Stimulated activated CD4-positive, alpha-beta T cell treated with anti-CD3 and anti-CD28 coated beads, TNF-alpha, amount 100 ng/mL, for 48 hours (primary cell): ENCODE measurements at regions not wholly inside any gene's neighbourhood (a gene's known extent, or its start where the extent isn't known, plus 50 kb on each side); places are given as distances from the start of the nearest gene placed in this dataset.

Source experiments
- DNase-seq, 3 donors: peaks; one replicate each; pipeline ENCODE4 v3.0.0-alpha.2; 2020; ENCODE audit warnings: low read depth in 3 of 3

DNA sequence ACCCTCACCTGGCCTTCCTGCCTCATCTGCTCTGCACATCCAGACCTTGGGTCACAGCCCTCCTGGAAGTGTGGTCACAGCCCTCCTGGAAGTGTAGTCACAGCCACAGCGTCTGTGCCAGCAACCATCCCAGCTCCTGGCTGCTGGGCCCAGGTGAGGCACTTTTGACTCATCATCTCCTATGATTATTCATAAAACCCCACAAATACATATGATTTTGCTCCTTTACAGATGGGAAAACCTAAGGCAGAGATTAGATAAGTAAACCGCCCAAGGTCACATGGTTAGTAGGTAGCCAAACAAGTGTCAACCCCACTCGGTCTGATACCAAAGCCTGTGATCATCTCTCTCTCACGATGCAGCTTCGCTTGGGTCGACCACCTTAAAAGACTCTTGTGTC is 94.3 kb downstream of the PRLHR start:
- DNase-seq = no peak

DNA sequence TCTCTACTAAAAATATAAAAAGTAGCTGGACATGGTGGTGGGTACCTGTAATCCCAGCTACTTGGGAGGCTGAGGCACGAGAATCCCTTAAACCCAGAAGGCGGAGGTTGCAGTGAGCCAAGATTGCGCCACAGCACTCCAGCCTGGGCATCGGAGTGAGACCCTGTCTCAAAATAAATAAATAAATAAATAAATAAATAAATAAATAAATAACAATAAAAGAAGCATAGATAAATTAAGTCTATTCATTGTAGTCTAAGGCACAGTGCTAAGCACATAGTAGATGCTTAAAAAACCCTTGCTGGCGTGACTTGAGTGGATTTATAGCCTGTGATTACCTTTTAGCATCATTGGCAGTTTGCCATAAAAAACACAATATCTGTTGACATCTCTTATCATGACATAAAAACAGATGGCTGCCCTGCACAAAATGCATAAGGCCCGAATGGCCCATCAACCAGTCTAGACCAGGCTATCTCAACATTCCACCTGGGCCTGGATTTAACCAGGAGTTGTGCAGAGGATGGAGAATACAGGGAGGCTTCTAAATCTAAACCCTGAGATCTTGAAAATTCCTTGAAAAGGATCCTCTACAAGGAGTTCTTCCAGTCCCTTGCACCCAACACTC is 94.9 kb downstream of the PRLHR start:
- DNase-seq = no peak

DNA sequence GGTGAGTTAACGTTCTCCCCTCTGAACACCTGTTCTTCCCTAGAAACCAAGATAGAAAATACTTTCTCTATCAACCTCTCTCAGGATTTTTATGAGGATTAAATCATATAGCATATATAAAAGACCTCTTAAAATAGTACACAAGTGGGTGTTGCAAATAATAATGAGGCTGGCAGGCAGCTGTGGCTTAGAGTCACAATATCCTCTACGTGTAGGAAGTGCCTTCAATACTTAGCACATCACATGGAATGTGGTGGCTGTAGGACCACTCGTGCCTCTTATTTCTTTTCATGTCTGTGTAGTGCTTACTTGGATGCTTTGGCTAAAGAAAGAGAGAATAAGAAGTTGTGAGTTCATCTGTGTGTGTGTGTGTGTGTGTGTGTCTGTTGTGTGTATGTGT is 96.3 kb downstream of the PRLHR start:
- no peak for DNase-seq

DNA sequence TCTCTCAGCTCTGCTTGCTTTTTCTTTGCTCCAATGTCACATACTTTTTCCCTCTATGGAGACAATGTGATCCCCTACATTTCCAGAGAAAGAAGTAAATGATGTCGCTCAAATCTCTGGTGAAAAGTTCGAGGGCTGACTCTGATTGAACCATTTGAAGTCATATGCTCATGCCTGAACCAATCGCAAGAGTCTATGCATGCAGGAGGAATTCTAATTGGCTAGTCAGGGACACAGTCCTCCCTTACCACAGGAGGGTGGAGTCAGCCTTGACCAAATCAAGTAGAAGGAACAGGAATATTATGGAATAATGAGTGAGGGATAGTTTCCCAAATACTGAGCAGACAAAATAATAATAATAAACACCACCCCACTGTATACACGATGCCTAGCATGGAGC is 96.8 kb downstream of the PRLHR start:
- DNase-seq = no peak

DNA sequence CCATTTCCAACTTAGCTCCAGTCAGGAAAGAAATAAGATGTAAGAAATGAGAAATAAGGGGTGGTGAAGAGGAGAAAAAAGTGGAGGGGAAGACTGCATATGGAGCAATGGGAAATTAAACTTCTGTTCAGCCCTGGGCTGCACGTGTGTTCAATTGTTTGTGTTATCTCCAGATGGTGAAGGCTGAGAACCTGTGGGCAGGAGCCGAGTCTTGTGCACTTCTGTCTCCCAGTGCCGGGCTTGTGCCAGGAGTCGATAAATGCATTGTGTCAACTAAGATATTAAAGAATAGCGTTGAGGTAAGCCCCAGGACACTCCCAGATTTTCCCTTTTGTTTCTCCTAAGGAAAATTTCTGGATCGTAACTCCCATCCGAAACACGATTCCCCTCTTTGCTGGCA is 98.2 kb downstream of the PRLHR start:
- no peak for DNase-seq

DNA sequence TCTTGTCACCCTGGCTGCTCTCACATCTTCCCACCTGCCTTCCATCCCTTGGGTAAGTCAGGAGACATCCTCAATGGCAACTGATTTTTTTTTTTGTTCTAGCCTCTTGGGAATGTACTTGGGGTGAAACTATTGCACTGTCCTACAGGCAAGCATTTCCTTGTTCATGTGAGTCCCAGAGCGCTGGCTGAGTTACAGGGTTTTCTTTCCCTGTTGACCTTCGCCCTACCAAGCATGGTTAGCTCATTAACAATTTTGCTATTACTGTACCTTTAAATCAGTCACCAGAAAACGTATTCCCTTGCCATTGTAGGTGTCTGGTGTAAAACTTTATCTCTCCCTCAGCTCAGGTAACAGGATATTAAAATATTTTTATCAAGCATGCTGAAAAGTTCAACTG is 98.9 kb downstream of the PRLHR start:
- no peak for DNase-seq

DNA sequence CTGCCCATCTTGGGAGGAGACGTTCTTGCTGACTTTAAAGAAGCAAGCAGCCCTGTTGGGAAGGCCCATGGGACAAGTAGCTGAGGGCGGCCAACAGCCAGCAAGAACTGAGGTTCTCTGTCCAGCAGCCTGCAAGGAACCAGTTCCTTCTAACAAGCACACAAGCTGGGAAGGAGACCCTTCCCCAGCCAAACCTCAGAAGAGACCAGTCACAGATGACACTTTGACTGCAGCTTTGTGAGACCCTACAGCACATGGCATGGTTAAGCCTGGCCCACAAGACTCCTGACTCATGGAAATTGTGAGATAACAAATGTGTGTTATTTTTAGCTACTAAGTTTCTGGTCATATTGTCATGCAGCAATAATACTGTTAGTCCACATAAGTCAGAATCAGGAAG is 99.9 kb downstream of the PRLHR start:
- DNase-seq = no peak

DNA sequence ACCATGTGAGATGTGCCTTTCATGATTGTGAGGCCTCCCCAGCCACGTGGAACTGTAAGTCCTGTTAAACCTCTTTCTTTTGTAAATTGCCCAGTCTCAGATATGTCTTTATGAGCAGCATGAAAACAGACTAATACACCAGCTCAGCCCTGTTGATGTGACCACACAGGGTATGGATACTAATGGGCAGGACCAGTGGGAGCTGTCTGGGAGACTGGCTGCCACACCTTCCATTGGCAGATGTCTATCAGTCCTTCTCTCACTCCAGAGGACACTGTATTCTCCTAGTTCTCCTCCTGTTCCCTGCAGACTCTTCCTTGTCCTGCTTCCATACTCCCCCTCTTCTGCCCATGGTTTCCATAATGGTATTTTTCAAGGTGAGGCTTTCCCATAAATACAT is 104.4 kb downstream of the PRLHR start:
- DNase-seq = no peak

DNA sequence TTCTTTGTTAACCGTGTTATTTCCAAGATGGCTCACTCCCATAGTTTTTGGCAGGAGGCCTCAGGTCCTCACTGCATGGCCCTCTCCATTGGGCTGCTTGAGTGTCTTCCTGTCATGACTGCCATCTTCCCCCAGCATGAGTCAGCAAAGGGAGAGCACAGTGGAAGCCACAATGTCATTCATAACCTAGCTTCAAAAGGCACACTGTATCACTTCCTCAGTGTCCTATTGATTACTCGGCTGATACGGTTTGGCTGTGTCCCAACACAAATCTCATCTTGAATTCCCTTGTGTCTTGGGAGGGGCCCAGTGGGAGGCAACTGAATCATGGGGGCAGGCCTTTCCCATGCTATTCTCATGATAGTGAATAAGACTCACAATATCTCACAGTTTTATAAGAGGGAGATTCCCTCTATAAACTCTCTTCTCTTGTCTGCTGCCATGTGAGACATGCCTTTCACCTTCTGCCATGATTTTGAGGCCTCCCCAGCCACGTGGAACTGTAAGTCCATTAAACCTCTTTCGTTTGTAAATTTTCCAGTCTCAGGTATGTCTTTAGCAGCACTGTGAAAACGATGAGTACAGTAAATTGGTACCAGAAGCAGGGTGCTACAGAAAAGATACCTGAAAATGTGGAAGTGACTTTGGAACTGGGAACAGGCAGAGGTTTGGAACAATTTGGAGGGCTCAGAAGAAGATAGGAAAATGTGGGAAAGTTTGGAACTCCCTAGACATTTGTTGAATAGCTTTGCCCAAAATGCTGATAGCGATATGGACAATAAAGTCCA is 106.5 kb downstream of the PRLHR start:
- no peak for DNase-seq

DNA sequence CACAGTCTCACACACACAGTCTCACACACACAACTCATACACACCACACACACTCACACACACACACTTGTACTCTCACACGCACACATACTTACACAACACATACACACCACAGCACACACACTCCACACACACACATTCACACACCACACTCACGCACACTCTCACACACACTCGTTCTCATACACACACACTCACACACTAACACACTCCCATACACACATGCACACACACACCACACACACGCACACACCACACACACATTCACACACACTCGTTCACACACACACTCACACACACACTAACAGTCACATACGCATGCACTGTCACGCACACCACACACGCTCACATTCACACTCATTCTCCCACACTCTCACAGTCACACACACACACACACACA is 109.8 kb downstream of the PRLHR start:
- DNase-seq = no peak

DNA sequence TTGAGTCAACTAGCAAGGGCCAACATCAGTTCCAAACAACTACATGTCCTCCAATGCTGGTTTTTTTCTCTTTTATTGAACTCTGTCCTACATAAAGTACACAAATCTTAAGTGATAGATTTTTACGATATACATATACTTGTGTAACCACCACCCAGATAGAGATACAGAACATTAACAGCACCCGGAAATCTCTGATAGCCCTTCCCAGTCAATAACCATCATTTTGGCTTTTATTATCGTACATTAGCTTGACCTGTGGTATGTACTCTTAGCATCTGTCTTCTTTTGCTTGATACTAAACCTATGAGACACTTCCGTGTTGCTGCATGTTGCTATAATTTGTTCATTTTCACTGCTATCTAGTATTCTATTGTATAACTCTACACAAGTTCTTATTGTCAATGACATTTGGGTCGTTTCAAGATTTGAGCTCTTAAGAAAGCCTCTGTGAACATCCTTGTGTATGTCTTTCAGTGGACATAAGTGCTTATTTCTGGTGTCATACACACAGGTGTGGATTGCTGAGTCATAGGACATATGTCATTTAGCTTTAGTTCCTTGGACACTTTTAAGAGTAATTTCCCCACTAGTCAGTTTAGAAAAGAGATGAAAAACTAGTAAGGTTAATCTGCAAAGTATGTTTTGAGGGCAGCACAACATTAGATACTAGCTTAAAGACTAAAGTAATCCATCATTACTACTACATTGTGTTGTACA is 111.1 kb downstream of the PRLHR start:
- DNase-seq = no peak

DNA sequence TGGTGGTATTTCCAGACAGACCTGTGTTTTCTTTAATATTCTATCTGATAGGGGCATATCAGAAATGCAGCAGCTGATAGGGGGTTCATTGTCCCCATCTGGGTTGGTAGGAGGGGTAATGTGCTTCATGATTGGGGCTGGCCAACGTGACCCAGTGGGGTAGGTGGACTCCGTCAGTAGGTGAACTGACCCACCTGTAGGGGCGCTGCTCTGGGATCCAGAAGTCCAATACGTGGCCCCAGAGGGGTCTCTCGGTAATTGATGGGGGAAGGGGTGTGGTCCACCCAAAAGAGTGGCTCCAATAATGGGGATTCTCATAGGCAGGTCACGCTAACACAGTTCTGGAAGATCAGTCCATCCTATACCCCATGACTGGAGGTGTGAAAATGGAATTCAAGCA is 112.0 kb downstream of the PRLHR start:
- no peak for DNase-seq

DNA sequence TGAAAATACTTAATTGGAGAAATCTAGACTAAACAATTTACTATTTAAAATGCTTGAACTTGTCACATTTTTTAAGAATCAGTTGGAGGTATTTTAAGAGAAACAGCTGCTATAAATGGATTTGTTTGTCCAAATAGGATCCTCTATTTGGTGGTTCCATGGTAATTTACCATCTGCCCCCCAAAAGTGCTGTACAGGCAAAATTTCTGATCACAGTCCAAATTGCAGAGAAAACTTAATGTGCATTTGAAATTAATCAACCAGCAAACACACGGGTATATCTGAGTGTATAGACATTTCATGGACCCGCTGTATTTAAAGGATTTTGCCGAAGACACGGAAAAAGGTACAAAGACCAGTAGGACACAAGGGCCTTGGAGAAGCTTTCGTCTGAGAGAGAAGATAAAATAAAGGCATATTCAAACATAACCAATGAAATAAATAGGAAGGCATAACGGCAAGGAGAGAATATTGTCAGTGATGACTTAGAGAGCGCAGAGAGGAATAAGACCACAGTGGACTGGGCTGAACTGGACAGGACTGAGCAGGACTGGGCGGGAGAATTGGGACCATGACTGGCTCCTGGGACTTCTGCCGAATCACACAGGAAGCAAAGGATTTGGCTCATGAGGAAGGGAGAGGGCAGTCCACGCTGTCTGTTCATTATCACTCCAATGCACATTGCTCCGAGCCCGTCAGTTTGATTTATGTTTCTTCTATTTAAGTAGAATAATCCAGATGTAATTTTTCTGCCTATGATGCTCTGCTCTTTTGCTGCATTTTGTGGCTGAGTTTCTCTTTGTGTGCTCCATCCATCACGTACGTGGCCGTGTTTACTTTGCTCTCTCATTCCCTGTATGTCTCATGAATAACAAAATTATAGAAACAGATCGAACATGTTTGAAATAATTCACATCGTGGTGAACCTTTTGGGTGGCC is 112.8 kb downstream of the PRLHR start:
- DNase-seq = no peak

DNA sequence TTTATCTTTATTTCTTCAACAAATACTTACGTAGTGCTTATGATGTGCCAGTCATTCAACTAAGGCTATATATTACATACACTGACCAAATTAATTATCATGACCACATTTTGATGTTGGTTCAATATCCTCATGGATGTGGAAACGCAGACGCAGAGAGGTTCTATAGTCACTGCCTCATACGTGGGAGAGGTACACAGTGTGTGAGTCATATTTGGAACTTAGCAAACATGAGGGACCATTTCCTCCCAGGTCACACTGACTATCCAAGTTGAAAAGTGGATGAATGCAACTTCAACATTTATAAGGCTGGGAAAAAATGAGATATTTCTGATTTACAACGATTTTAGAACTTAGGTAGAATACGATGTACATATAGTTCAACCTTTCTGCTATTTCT is 113.6 kb downstream of the PRLHR start:
- DNase-seq = no peak

DNA sequence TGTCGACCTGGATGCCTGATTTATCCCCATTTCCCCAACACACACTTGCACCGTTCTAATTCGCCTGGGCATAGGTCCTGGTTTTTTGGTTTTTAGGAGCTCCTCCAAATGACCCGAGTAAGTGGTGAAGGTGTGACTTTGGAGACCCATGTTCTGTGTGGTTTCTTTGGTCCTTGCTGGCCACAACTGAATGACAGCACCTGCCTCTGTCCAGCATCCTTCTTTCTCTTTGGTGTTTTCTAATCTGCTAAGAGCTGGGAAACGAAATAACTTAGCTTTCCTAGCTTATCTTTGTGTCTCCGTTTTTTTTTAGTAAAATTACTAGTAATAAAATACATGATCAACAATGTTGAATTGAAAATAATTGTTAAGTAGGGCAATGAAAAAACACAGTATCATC is 120.2 kb downstream of the PRLHR start:
- no peak for DNase-seq

DNA sequence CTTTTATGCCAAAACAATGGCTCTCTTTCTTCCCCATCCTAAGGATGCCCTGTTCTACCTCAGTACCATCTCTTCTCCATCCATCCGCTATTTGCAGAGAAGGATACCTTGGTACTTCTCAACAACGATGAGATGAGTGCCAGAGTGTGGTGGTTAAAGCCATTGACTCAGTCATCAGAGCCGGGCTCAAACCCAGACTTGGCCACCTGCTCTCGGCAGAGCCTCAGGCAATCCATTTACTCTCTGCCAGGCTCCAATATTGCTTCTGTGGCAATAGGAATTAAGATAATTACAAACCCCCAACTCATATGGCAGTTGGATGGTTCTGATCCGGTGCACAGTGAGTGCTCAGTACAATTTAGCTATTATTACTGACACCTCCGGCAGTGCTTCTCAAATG is 121.3 kb downstream of the PRLHR start:
- no peak for DNase-seq

DNA sequence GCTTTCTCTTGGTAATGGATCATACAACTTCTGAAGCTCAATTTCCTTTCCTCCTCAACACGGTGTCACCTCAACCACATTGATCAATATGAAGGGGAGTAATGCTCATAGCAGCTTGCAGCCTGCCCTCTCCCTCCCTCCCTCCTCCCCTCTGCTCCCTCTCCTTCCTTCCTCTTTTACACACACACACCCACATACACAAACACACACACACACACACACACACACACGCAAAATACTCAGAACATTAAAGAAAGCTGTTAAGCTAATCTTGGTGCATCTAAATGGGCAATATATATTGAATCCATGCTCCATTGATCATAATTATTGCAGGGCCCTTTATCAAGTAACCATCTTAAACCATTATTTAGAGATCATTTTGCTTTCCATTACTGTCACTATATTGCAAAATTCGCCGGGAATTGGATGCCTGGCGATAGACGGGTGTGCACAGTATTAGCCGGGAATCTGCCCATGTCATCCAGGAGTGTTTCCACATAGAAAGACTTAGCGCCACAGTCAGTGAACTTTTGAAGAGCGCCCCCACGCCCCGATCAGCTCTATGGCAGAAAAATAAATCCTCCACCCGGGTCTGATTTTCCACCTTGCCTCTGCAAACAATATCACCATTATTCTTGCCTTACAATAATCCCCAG is 122.0 kb downstream of the PRLHR start:
- DNase-seq = no peak

DNA sequence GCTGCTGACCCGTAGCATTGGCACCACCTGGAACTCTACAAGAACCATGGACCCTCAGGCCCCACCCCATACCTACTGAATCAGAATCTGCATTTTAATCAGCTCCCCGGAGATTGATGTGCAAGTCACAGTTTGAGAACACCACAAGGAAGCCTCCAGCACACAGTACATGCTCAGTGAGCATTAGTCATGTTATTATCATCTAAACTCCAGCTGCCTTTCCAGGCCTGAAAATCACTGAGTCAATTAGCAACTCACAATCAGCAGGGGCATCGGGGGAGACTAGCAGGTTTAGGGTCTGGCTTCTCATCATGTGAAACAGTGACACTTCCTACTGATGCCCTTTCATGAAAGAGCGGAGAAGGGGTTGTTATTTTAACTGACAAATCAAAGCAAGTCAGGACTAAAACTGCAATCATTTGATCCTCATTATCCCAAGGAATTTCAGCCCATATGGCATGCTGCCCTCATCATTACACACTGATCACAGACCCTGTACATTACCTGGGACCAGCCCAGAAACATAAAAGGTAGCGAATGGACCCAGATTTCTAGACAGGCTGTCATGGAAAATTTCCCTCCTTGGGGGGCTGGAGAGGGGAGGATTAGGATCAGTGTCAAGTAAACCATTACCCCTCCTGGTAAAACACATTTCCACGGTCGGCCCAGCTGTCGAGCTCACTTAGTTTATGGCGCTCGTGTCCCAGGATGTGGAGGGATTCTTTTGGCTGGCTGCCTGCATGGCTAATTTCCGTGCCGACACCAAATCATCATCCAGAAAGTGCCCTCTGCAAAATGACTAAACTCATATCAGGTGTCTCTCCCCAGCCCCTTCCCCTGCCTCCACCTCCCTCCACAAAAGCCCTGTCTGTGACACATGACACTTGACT is 122.8 kb downstream of the PRLHR start:
- no peak for DNase-seq

DNA sequence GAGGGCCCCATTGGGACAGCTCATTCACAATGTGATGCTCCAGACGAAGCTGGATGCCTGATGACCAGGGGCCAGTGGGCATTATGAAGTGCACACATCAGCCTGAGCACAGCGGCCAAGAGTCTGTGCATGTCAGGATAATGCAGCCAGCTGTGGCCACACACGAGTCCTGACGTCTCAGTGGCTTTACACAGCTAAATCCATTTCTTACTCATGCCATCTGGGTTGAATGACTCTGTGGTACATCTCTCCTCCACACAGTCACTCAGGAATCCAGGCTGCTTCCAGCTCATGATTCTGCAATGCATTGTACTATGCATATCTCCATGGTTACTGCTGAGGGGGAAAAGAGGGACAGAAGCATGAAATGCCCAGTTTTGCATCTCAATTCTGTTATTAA is 123.6 kb downstream of the PRLHR start:
- no peak for DNase-seq

DNA sequence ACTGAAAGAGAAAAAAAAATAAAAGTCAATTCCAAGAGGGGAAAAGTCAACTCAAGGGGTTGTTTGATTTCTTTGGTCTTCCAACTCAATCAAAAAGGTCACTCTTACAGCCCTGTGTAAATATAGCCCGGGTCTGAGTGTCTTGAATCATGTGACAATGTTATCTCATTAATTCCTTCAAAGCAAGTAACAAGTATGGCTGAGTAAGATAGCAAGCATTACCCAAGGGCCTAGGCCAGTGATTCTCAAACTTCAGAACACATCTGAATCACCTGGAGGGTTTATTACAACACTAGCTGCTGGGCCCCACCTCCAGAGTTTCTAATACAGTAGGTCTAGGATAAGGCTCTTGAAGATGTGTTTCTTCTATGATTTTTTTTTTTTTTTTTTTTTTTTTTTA is 125.0 kb downstream of the PRLHR start:
- no peak for DNase-seq
